Neural crest cell (in vitro differentiated cells): ENCODE measurements at regions not wholly inside any gene's neighbourhood (a gene's known extent, or its start where the extent isn't known, plus 50 kb on each side); places are given as distances from the start of the nearest gene placed in this dataset.

ENCODE experiments used
- DNase-seq: peaks from one replicate; pipeline ENCODE4 v3.0.0; 2021; ENCODE audit warnings: low read depth, mixed read lengths, low spot score
- H3K27ac Mint-ChIP-seq: one replicate; pipeline ENCODE4 v1.8.0; 2021; ENCODE audit warnings: mild to moderate bottlenecking, mixed read lengths; ENCODE audit not compliant: unreplicated experiment
- H3K27me3 Mint-ChIP-seq: 2 replicates; pipeline ENCODE4 v1.8.0; 2021; ENCODE audit warnings: low read depth, mild to moderate bottlenecking, mixed read lengths
- H3K36me3 Mint-ChIP-seq: 2 replicates; pipeline ENCODE4 v1.8.0; 2021; ENCODE audit warnings: low read depth, mild to moderate bottlenecking, mixed read lengths
- H3K4me1 Mint-ChIP-seq: 2 replicates; pipeline ENCODE4 v1.8.0; 2021; ENCODE audit warnings: mixed read lengths
- H3K4me3 Mint-ChIP-seq: one replicate; pipeline ENCODE4 v1.8.0; 2021; ENCODE audit warnings: mild to moderate bottlenecking, mixed read lengths
- H3K9me3 Mint-ChIP-seq: 2 replicates; pipeline ENCODE4 v1.8.0; 2021; ENCODE audit warnings: mixed read lengths
- CTCF ChIP-seq: fragments of 200-600 bp; sonication (generic); conservative IDR thresholded peaks from 2 replicates; pipeline ENCODE4 v1.5.0; 2021; ENCODE audit warnings: antibody characterized with exemption, mild to moderate bottlenecking

GRCh38 chr4:174089711-174090110 is 193.8 kb downstream of the FBXO8 start:
- no peak for DNase-seq
- Mint-ChIP-seq H3K4me1 (peaks cover 5% of the 10 kb centered on the region), H3K9me3 (peaks cover 2% of the 10 kb centered on the region), H3K27me3 (peaks cover 5% of the 10 kb centered on the region), H3K36me3 (no peaks in the 10 kb centered on the region), H3K27ac (no peak overlapping the region), H3K4me3 (no peak overlapping the region)
- TF ChIP-seq CTCF, result no peak

DNA sequence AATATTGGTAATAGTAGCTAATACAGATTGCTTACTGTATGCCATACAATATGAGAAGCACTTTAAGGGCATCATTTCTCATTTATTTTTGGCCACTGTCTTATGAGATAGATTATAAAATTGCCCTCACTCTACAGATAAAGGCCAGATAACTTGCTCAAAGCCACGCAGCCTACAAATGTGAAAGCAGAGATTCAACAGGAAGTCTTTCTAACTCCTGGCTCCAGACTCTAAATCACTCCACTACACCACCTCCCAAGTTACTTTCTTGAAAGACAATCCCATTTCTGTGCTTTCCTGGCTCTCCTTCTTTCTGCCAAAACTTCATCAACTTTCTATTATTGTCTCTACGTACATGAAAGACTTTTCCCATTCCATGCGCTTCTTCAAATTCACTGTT is 194.7 kb downstream of the FBXO8 start:
- peaks cover 2% of the 10 kb centered on the region for H3K9me3 Mint-ChIP-seq
- H3K27me3 Mint-ChIP-seq, result peaks cover 8% of the 10 kb centered on the region
- H3K4me3 Mint-ChIP-seq, result no peak overlapping the region
- no peaks in the 10 kb centered on the region for H3K36me3 Mint-ChIP-seq
- H3K27ac Mint-ChIP-seq, result no peak overlapping the region
- DNase-seq, result no peak
- H3K4me1 Mint-ChIP-seq, result peaks cover 5% of the 10 kb centered on the region
- TF ChIP-seq CTCF, result no peak

DNA sequence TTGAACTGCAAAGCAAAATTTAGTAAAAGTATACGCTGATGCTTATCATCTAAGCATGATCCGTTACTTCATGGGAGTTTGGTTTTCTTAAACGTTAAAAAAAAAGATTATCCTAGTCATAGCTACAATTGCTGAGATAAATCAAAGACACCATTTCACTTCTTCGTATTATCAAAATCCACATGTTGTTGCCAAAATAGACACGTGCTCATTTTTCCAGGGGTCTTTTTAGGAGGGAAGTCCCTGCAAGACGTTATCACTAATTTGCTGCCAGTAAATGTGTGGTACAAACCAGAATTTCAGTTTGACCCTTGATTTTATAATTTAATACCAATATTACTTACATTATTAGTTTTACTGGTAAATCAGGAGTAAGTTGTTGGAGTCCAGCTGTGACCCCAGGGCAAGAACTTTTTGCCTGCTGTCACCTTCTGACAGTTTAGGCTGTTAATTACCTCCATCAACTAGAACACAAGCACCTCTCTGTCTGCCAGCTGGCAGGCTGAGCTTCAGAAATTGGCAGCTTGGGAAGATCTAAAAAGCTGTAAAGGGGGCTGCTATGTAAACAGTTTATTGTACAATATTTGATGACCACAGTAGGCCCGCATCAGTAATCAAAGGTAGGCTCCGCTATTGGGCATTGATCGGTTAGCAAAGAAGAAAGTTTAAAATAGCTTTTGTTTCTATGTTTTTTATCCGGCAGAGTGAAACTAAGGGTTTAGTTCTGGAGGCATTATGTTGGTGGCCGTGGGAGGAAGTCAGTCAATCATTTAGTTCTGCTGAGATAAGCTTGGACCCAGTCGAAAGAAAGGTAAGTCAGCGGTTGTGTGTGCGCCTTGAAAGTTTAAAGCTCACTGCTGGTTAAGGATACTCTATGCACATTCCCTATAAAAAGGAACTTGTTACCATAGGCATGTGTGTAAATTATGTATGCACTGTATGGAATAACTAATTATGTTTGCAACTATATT is 196.4 kb downstream of the FBXO8 start:
- Mint-ChIP-seq H3K4me3 (no peak overlapping the region), H3K4me1 (peaks cover 5% of the 10 kb centered on the region), H3K27ac (no peak overlapping the region), H3K36me3 (no peaks in the 10 kb centered on the region), H3K9me3 (peaks cover under 1% of the 10 kb centered on the region), H3K27me3 (peaks cover 8% of the 10 kb centered on the region)
- DNase-seq, result no peak
- TF ChIP-seq CTCF, result no peak

GRCh38 chr4:174084981-174085380 is 198.5 kb downstream of the FBXO8 start:
- no peak for TF ChIP-seq CTCF
- H3K9me3 Mint-ChIP-seq, result no peaks in the 10 kb centered on the region
- peaks cover 5% of the 10 kb centered on the region for H3K4me1 Mint-ChIP-seq
- no peak overlapping the region for H3K27ac Mint-ChIP-seq
- DNase-seq, result no peak
- H3K36me3 Mint-ChIP-seq, result no peaks in the 10 kb centered on the region
- peaks cover 8% of the 10 kb centered on the region for H3K27me3 Mint-ChIP-seq
- no peak overlapping the region for H3K4me3 Mint-ChIP-seq

DNA sequence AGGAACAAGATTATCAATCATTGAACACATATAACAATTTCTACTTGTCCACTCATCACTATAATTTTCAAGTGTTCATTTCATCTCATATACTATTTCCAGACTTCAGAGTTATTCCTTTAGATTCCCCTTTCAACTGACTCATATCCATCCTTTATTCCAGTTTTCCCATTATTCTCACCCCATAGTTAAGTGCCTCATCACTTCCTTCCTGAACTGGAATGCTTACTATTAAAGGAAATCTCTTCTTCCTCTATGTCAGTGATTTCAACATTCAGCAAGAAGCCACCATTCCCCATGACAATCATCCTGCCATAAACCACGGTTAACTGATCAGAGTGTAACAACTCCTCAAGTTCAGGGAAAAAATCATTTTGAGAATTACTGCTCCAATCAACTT is 198.9 kb downstream of the FBXO8 start:
- Mint-ChIP-seq H3K36me3 (no peaks in the 10 kb centered on the region), H3K27me3 (peaks cover 4% of the 10 kb centered on the region), H3K27ac (no peak overlapping the region), H3K9me3 (no peaks in the 10 kb centered on the region), H3K4me1 (peaks cover 5% of the 10 kb centered on the region), H3K4me3 (no peak overlapping the region)
- no peak for DNase-seq
- TF ChIP-seq CTCF, result no peak
